Naive thymus-derived CD4-positive, alpha-beta T cell (primary cell): ENCODE measurements at regions not wholly inside any gene's neighbourhood (a gene's known extent, or its start where the extent isn't known, plus 50 kb on each side); places are given as distances from the start of the nearest gene placed in this dataset.
"Not testable (repeated sequence)": the region's sequence is repeated elsewhere in the genome, so short reads cannot be mapped to it uniquely, and the experiment has no call there.

Experiments
- ATAC-seq: fragments of 150-1000 bp; cut with Tn5 transposase; 2 replicates; pipeline ENCODE4 v1.10.0; 2021; ENCODE audit warnings: mild to moderate bottlenecking, moderate library complexity
- CTCF ChIA-PET: fragments of 350-600 bp; sonication (Branson Sonifier 250); formaldehyde crosslinking; loops from one replicate; lab custom pipeline; 2021; ENCODE audit warnings: antibody characterized with exemption; lab: Charles Lee
- POLR2A ChIA-PET: fragments of 350-600 bp; sonication (Branson Sonifier 250); formaldehyde crosslinking; loops from one replicate; lab custom pipeline; 2021; ENCODE audit warnings: antibody characterized with exemption, inconsistent platforms; lab: Charles Lee
- DNase-seq, 9 donors: peaks; one replicate each; pipeline versions ENCODE4 v3.0.0 to v3.0.0-alpha.2; 2020 to 2022; ENCODE audit warnings: mixed read lengths in 1 of 9
- H3K27ac ChIP-seq: one replicate; pipeline ENCODE4 v1.7.0; 2013; ENCODE audit warnings: mild to moderate bottlenecking, low read depth, low read length, moderate library complexity
- H3K27me3 ChIP-seq, 2 donors: one replicate each; pipeline ENCODE4 v1.7.0; 2013; ENCODE audit warnings: low read length in 2 of 2, mild to moderate bottlenecking in 2 of 2, moderate library complexity in 2 of 2; ENCODE audit not compliant: control insufficient read depth in 2 of 2, insufficient read depth in 2 of 2
- H3K36me3 ChIP-seq, 3 experiments: 1 replicate in 2 of 3; 2 replicates in 1 of 3; pipeline ENCODE4 v1.7.0; 2013; ENCODE audit warnings: low read length in 3 of 3, mild to moderate bottlenecking in 3 of 3, moderate library complexity in 1 of 3; ENCODE audit not compliant: insufficient read depth in 3 of 3, control insufficient read depth in 2 of 3
- H3K4me1 ChIP-seq, 2 donors: one replicate each; pipeline ENCODE4 v1.7.0; 2013; ENCODE audit warnings: low read length in 2 of 2, mild to moderate bottlenecking in 2 of 2, moderate library complexity in 1 of 2; ENCODE audit not compliant: control insufficient read depth in 2 of 2, insufficient read depth in 2 of 2
- H3K4me3 ChIP-seq: 2 replicates; pipeline ENCODE4 v1.7.0; 2013; ENCODE audit warnings: mild to moderate bottlenecking, low read length
- H3K9me3 ChIP-seq, 3 experiments: 1 replicate in 2 of 3; 2 replicates in 1 of 3; pipeline ENCODE4 v1.7.0; 2013; ENCODE audit warnings: low read length in 3 of 3; ENCODE audit not compliant: control insufficient read depth in 2 of 3
- H3K27ac Mint-ChIP-seq, 9 donors: one replicate each; pipeline ENCODE4 v1.8.0; 2020 to 2022; ENCODE audit warnings: mixed read lengths in 9 of 9, mild to moderate bottlenecking in 8 of 9, moderate library complexity in 5 of 9, inconsistent platforms in 2 of 9
- H3K27me3 Mint-ChIP-seq, 5 donors: one replicate each; pipeline ENCODE4 v1.8.0; 2021 to 2022; ENCODE audit warnings: mixed read lengths in 5 of 5, mild to moderate bottlenecking in 1 of 5
- H3K36me3 Mint-ChIP-seq, 5 donors: one replicate each; pipeline ENCODE4 v1.8.0; 2020 to 2022; ENCODE audit warnings: mixed read lengths in 5 of 5, mild to moderate bottlenecking in 3 of 5, inconsistent platforms in 1 of 5
- H3K4me1 Mint-ChIP-seq, 7 donors: one replicate each; pipeline ENCODE4 v1.8.0; 2020 to 2022; ENCODE audit warnings: mixed read lengths in 7 of 7, mild to moderate bottlenecking in 3 of 7, inconsistent platforms in 1 of 7
- H3K4me3 Mint-ChIP-seq, 10 donors: one replicate each; pipeline ENCODE4 v1.8.0; 2020 to 2022; ENCODE audit warnings: mild to moderate bottlenecking in 10 of 10, mixed read lengths in 10 of 10, moderate library complexity in 6 of 10, inconsistent platforms in 2 of 10
- H3K9me3 Mint-ChIP-seq, 11 donors: one replicate each; pipeline ENCODE4 v1.8.0; 2020 to 2022; ENCODE audit warnings: mixed read lengths in 11 of 11, mild to moderate bottlenecking in 4 of 11, inconsistent platforms in 1 of 11, moderate library complexity in 1 of 11
- intact Hi-C, 2 donors: fragments of 100-400 bp; cut with micrococcal nuclease; formaldehyde crosslinking; loops; one replicate each; pipeline ENCODE4 v1.15.1; 2023

DNA sequence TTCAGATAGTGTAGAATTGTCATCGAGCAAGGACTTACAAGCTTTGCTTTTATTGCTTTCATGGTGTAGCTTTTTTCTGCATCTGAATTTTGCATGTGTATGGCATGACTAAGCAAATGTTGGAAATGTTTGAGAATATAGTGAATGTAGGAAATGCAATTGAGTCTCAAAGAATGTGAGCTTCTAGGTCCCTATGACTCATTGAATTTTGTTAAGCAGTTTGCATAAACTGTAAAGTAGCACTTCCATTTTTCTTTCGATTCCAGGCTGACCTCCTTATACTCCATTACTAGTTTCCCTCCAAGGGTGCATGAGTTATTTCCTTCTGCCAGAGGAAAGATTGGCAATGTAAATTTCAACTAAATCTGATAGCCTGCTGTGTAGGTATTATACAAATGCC is 619.2 kb downstream of the DIPK2A start:
- Histone ChIP-seq H3K27me3 (no peaks in the 10 kb centered on the region), H3K36me3 (no peaks in the 10 kb centered on the region), H3K9me3 (no peaks in the 10 kb centered on the region), H3K27ac (no peak overlapping the region), H3K4me3 (no peak overlapping the region), H3K4me1 (no peaks in the 10 kb centered on the region)
- DNase-seq (no peak), ATAC-seq (no peak)
- peaks cover 0 to 2% (median 0%) of the 10 kb centered on the region in 5 donors for H3K27me3 Mint-ChIP-seq
- no peak overlapping the region for H3K4me3 Mint-ChIP-seq
- H3K27ac Mint-ChIP-seq: no peak overlapping the region
- H3K36me3 Mint-ChIP-seq: no peaks in the 10 kb centered on the region
- H3K4me1 Mint-ChIP-seq: no peaks in the 10 kb centered on the region
- CTCF ChIA-PET: no interaction called here
- POLR2A ChIA-PET: no interaction called here
- intact Hi-C loops: no loop called here
- peaks cover 0 to 5% (median 0%) of the 10 kb centered on the region in 11 donors for H3K9me3 Mint-ChIP-seq

DNA sequence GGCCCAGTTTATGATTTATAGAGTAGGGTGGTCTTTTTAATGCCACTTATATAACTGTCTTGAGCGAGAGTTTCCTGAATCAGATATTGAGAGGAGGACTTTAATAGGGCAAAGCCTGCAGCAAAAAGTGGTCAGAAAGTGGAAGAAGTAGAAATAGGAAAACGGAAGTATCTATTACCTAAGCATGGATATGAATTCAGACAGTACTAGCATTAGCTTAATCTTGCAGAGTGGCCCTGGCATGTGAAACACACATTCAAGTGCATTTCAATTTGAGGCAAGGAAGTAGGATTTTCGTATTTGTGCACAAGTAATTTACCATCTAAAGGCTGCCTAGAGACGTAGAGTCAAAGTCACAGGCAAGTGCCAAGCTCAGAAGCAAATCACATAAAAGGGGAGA is 622.3 kb downstream of the DIPK2A start:
- Histone ChIP-seq H3K9me3 (peaks cover 0 to 6% (median 0%) of the 10 kb centered on the region in 3 experiments), H3K27ac (no peak overlapping the region), H3K27me3 (no peaks in the 10 kb centered on the region), H3K36me3 (no peaks in the 10 kb centered on the region), H3K4me3 (no peak overlapping the region), H3K4me1 (no peaks in the 10 kb centered on the region)
- Mint-ChIP-seq H3K27ac (no peak overlapping the region), H3K4me3 (no peak overlapping the region), H3K36me3 (peaks cover 0 to 4% (median 0%) of the 10 kb centered on the region in 5 donors), H3K9me3 (peaks cover 0 to 12% (median 3%) of the 10 kb centered on the region in 11 donors), H3K4me1 (no peaks in the 10 kb centered on the region), H3K27me3 (no peaks in the 10 kb centered on the region)
- ATAC-seq (no peak), DNase-seq (no peak)
- intact Hi-C loops: no loop called here
- ChIA-PET CTCF (no interaction called here), POLR2A (no interaction called here)

DNA sequence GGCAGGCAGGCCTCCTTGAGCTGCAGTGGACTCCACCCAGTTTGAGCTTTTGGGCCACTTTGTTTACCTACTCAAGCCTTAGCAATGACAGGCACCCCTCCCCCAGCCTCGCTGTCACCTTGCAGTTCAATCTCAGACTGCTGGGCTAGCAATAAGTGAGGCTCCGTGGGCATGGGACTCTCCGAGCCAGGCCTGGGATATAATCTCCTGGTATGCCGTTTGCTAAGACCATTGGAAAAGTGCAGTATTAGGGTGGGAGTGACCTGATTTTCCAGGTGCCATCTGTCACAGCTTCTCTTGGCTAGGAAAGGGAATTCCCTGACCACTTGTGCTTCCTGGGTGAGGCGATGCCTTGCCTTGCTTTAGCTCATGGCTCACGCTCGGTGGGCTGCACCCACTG is 648.6 kb downstream of the DIPK2A start:
- H3K4me3 ChIP-seq, DNase-seq, intact Hi-C loops, H3K27me3 Mint-ChIP-seq, POLR2A ChIA-PET, H3K27ac ChIP-seq, H3K4me3 Mint-ChIP-seq, H3K27ac Mint-ChIP-seq, H3K27me3 ChIP-seq, H3K36me3 Mint-ChIP-seq, CTCF ChIA-PET, ATAC-seq, H3K9me3 ChIP-seq, H3K4me1 ChIP-seq, H3K36me3 ChIP-seq, H3K4me1 Mint-ChIP-seq: not testable (repeated sequence)
- H3K9me3 Mint-ChIP-seq: peaks cover 2 to 20% (median 10%) of the 10 kb centered on the region in 11 donors

DNA sequence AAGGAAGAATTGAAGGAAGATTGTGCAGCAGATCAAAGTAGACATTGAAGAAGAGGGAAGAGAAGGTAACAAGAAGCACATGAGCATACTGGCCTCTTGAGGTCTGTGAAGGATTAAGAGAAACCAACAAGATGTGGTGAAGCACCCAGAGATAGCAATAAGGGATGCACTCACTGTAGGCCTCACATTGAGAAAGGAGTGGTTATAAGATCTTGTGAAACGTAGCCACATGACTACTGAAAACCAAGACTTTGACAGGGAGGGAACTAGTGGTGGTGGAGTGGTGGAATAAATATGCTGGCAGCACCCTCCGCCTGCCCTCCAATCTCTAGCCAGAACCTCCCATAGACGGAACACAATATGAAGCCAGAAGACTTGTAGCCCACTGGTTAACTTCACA is 651.2 kb downstream of the DIPK2A start:
- Mint-ChIP-seq H3K9me3 (peaks cover 0 to 13% (median 6%) of the 10 kb centered on the region in 11 donors), H3K36me3 (peaks cover 0 to 6% (median 0%) of the 10 kb centered on the region in 5 donors), H3K4me3 (no peak overlapping the region), H3K27me3 (peaks cover 0 to 4% (median 0%) of the 10 kb centered on the region in 5 donors), H3K4me1 (peaks cover 0 to 1% (median 0%) of the 10 kb centered on the region in 7 donors), H3K27ac (no peak overlapping the region)
- Histone ChIP-seq H3K9me3 (no peaks in the 10 kb centered on the region), H3K27me3 (no peaks in the 10 kb centered on the region), H3K4me1 (no peaks in the 10 kb centered on the region), H3K4me3 (no peak overlapping the region), H3K27ac (no peak overlapping the region), H3K36me3 (no peaks in the 10 kb centered on the region)
- CTCF ChIA-PET: no interaction called here
- intact Hi-C loops: no loop called here
- POLR2A ChIA-PET: no interaction called here
- DNase-seq: no peak
- ATAC-seq: no peak

DNA sequence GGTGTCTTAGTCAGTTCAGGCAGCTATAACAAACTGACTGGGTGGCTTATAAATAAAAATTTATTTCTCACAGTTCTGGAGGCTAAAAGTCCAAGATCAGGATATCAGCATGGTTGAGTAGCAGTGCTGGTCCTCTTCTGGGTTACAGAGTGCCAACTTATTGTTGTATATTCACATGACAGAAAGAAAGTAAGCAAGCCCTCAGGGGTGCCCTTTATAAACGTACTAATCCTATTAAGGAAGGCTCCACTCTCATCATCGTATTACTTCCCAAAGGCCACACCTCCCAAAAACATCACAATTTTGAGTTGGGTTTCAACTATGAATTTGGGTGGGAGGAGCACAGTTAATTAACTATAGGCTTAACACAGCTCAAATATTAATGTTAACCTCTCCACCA is 653.0 kb downstream of the DIPK2A start:
- ATAC-seq (no peak), DNase-seq (no peak)
- H3K27ac ChIP-seq: no peak overlapping the region
- intact Hi-C loops: no loop called here
- no peaks in the 10 kb centered on the region for H3K36me3 Mint-ChIP-seq
- H3K9me3 ChIP-seq: no peaks in the 10 kb centered on the region
- H3K27me3 Mint-ChIP-seq: peaks cover 0 to 4% (median 0%) of the 10 kb centered on the region in 5 donors
- H3K4me3 Mint-ChIP-seq: no peak overlapping the region
- CTCF ChIA-PET: no interaction called here
- peaks cover 0 to 1% (median 0%) of the 10 kb centered on the region in 7 donors for H3K4me1 Mint-ChIP-seq
- peaks cover 0 to 1% (median 0%) of the 10 kb centered on the region in 11 donors for H3K9me3 Mint-ChIP-seq
- no peaks in the 10 kb centered on the region for H3K36me3 ChIP-seq
- no peaks in the 10 kb centered on the region for H3K27me3 ChIP-seq
- no peak overlapping the region for H3K4me3 ChIP-seq
- H3K27ac Mint-ChIP-seq: no peak overlapping the region
- POLR2A ChIA-PET: no interaction called here
- no peaks in the 10 kb centered on the region for H3K4me1 ChIP-seq

DNA sequence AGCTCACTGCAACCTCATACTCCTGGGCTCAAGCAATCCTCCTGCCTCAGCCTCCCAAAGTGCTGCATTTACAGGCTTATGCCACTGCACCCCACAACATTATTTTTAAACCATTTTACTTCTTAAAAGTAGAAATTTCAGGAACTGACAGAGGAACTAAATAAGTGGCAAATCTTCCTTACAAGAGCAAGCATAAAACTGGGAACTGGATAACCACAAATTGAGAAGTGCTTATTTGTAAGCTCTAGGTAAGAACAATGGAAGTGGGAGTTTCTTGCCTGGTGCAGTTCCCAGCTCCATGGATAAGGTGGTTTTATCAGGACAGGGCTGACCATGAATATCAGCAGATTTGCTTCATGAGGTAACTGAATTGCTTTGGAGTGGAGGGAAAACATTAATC is 655.2 kb downstream of the DIPK2A start:
- no peak for ATAC-seq
- H3K27me3 ChIP-seq: no peaks in the 10 kb centered on the region
- ChIA-PET CTCF (no interaction called here), POLR2A (no interaction called here)
- no peak overlapping the region for H3K4me3 ChIP-seq
- Mint-ChIP-seq H3K27ac (no peak overlapping the region), H3K9me3 (peaks cover 0 to 9% (median 0%) of the 10 kb centered on the region in 11 donors), H3K4me1 (peaks cover 0 to 1% (median 0%) of the 10 kb centered on the region in 7 donors), H3K27me3 (peaks cover 0 to 3% (median 0%) of the 10 kb centered on the region in 5 donors), H3K36me3 (no peaks in the 10 kb centered on the region), H3K4me3 (no peak overlapping the region)
- H3K9me3 ChIP-seq: no peaks in the 10 kb centered on the region
- no peaks in the 10 kb centered on the region for H3K4me1 ChIP-seq
- intact Hi-C loops: no loop called here
- H3K36me3 ChIP-seq: no peaks in the 10 kb centered on the region
- DNase-seq: no peak
- no peak overlapping the region for H3K27ac ChIP-seq

DNA sequence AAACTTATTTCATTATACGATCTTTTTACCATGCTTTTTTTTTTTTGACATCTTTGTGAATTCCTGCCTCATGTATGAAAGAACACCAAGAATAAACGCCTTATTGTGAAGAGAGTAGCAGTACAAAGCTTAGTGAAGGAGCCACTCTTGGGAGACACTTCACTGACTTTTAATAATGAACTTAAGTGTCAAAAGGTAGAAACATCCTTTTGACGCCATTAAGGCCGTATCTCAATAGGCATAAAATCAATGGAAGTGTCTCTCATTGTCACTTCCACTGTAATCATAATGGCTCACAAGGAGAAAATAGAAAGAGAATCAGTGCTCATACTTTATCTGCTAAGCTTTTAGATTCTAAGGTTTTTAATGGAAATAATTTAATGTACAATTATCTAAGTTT is 657.8 kb downstream of the DIPK2A start:
- intact Hi-C loops: no loop called here

More for the DNA sequence above, 657.8 kb downstream of the DIPK2A start:
- no peak for ATAC-seq
- Histone ChIP-seq H3K9me3 (no peaks in the 10 kb centered on the region), H3K36me3 (no peaks in the 10 kb centered on the region), H3K27me3 (no peaks in the 10 kb centered on the region), H3K4me1 (no peaks in the 10 kb centered on the region), H3K4me3 (no peak overlapping the region), H3K27ac (no peak overlapping the region)
- H3K4me1 Mint-ChIP-seq: peaks cover 0 to 1% (median 0%) of the 10 kb centered on the region in 7 donors
- ChIA-PET CTCF (no interaction called here), POLR2A (no interaction called here)
- H3K27ac Mint-ChIP-seq: no peak overlapping the region
- H3K9me3 Mint-ChIP-seq: peaks cover 0 to 15% (median 0%) of the 10 kb centered on the region in 11 donors
- no peak overlapping the region for H3K4me3 Mint-ChIP-seq
- no peak for DNase-seq
- H3K27me3 Mint-ChIP-seq: no peaks in the 10 kb centered on the region
- no peaks in the 10 kb centered on the region for H3K36me3 Mint-ChIP-seq
